ENCODE measurements at regions not wholly inside any gene's neighbourhood (a gene's known extent, or its start where the extent isn't known, plus 50 kb on each side); places are given as distances from the start of the nearest gene placed in this dataset.
A peak's percentile ranks its signal among the peaks of the same experiment; 100 is the strongest.
"Not testable (repeated sequence)": the region's sequence is repeated elsewhere in the genome, so short reads cannot be mapped to it uniquely, and the experiment has no call there.

GRCh38 chr9:97160255-97160654 lies 121.3 kb upstream of the CTSV start:
- DNase-seq (ENCODE audit: low read depth in 1 of 2, low spot score in 1 of 2) = no peak
- H3K27me3 ChIP-seq (ENCODE audit: insufficient read depth, poor library complexity, severe bottlenecking) = no peaks in the 10 kb centered on the region
- TF ChIP-seq REST (IDR thresholded peaks at IDR 0.05; ENCODE audit: insufficient replicate concordance, low read depth) (no peak), POLR2AphosphoS5 (IDR thresholded peaks at IDR 0.05; ENCODE audit: low read depth) (no peak), GABPA (IDR thresholded peaks at IDR 0.05; ENCODE audit: low read depth) (no peak)
- H3K4me3 ChIP-seq (replicated peaks; ENCODE audit: insufficient read depth, low read length) = no peak overlapping the region
- H3K27ac ChIP-seq (replicated peaks) = no peak overlapping the region

GRCh38 chr9:97158722-97159121 lies 119.8 kb upstream of the CTSV start:
- not testable (repeated sequence) for H3K4me3 ChIP-seq (replicated peaks; ENCODE audit: insufficient read depth, low read length); H3K27me3 ChIP-seq (ENCODE audit: insufficient read depth, poor library complexity, severe bottlenecking); H3K27ac ChIP-seq (replicated peaks); DNase-seq (ENCODE audit: low read depth in 1 of 2, low spot score in 1 of 2)

- DNase-seq (ENCODE audit: low read depth in 1 of 2, low spot score in 1 of 2); H3K27ac ChIP-seq (replicated peaks); H3K4me3 ChIP-seq (replicated peaks; ENCODE audit: insufficient read depth, low read length); H3K27me3 ChIP-seq (ENCODE audit: insufficient read depth, poor library complexity, severe bottlenecking): not testable (repeated sequence)
Observed at GRCh38 chr9:97155441-97155840, 116.5 kb upstream of the CTSV start.

- Histone ChIP-seq H3K27me3 (ENCODE audit: insufficient read depth, poor library complexity, severe bottlenecking) (no peaks in the 10 kb centered on the region), H3K4me3 (replicated peaks; ENCODE audit: insufficient read depth, low read length) (no peak overlapping the region), H3K27ac (replicated peaks) (no peak overlapping the region)
- DNase-seq (ENCODE audit: low read depth in 1 of 2, low spot score in 1 of 2) = no peak
- TF ChIP-seq REST (IDR thresholded peaks at IDR 0.05; ENCODE audit: insufficient replicate concordance, low read depth) (no peak), SPI1 (IDR thresholded peaks at IDR 0.05; ENCODE audit: borderline replicate concordance, low read depth) (no peak), CTCF (IDR thresholded peaks at IDR 0.05; ENCODE audit: insufficient read depth, low read length) (no peak), POLR2AphosphoS5 (IDR thresholded peaks at IDR 0.05; ENCODE audit: low read depth) (no peak), GABPA (IDR thresholded peaks at IDR 0.05; ENCODE audit: low read depth) (no peak)
Observed at GRCh38 chr9:97153967-97154366, 115.0 kb upstream of the CTSV start.

- DNase-seq (ENCODE audit: low read depth in 1 of 2, low spot score in 1 of 2); H3K27me3 ChIP-seq (ENCODE audit: insufficient read depth, poor library complexity, severe bottlenecking); H3K4me3 ChIP-seq (replicated peaks; ENCODE audit: insufficient read depth, low read length): not testable (repeated sequence)
Observed at GRCh38 chr9:97153160-97153559, 114.2 kb upstream of the CTSV start.

GRCh38 chr9:97150471-97150870 lies 111.5 kb upstream of the CTSV start:
- H3K4me3 ChIP-seq (replicated peaks; ENCODE audit: insufficient read depth, low read length); DNase-seq (ENCODE audit: low read depth in 1 of 2, low spot score in 1 of 2); H3K27me3 ChIP-seq (ENCODE audit: insufficient read depth, poor library complexity, severe bottlenecking); H3K27ac ChIP-seq (replicated peaks): not testable (repeated sequence)

More at GRCh38 chr9:97153160-97153559, 114.2 kb upstream of the CTSV start:
- not testable (repeated sequence) for H3K27ac ChIP-seq (replicated peaks)

GRCh38 chr9:97148428-97148827 lies 109.5 kb upstream of the CTSV start:
- not testable (repeated sequence) for H3K4me3 ChIP-seq (replicated peaks; ENCODE audit: insufficient read depth, low read length); H3K27ac ChIP-seq (replicated peaks); DNase-seq (ENCODE audit: low read depth in 1 of 2, low spot score in 1 of 2); H3K27me3 ChIP-seq (ENCODE audit: insufficient read depth, poor library complexity, severe bottlenecking)

- not testable (repeated sequence) for H3K4me3 ChIP-seq (replicated peaks; ENCODE audit: insufficient read depth, low read length); H3K27me3 ChIP-seq (ENCODE audit: insufficient read depth, poor library complexity, severe bottlenecking)
- H3K27ac ChIP-seq (replicated peaks) = peak overlapping the region; percentile 38; the same call in 1 of the 2 replicates
- peak in 1 of 2 experiments; percentile 35 for DNase-seq (ENCODE audit: low read depth in 1 of 2, low spot score in 1 of 2)
Observed at GRCh38 chr9:97145680-97146079, 106.7 kb upstream of the CTSV start.

Measured in HL-60 (cell line).